Activated T-cell treated with anti-CD3 and anti-CD28 coated beads for 1 hour (primary cell): ENCODE measurements at regions not wholly inside any gene's neighbourhood (a gene's known extent, or its start where the extent isn't known, plus 50 kb on each side); places are given as distances from the start of the nearest gene placed in this dataset.

Source experiments
- DNase-seq: peaks from one replicate; pipeline ENCODE4 v3.0.0-alpha.2; 2020; ENCODE audit warnings: low read depth

DNA sequence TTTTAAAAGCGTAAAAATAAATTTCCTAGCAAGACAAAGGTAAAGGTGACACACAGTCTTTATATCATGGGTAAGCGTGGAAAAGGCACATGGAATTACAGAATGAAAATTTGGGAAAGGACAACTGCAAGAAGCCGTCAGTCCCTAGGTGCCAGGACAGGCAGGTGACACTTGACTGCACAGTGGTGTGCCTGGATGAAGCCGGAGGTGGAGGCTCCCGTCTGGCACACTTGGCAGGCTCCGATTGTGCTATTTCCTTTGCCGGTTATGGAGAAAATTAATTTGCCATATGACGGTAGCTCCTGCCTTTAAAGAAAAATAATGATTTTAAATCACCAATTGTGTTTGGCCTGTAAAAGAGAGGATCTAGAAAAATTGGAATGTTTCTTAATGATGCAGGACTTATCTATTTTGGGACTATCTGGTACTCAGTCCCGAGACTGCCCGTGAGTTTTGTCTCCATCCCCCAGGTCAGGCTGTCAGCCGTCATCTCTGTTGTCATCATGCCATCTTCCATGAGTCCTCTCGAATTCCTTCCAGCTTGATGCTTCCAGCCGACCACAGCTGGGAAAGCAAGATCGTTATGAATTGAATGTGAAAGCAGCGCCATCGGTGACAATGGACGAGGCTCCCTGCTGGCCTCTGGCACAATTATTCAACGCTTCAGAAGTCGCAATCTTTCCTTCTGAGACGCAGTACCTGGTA is 56.2 kb upstream of the MGMT start:
- DNase-seq, result no peak

DNA sequence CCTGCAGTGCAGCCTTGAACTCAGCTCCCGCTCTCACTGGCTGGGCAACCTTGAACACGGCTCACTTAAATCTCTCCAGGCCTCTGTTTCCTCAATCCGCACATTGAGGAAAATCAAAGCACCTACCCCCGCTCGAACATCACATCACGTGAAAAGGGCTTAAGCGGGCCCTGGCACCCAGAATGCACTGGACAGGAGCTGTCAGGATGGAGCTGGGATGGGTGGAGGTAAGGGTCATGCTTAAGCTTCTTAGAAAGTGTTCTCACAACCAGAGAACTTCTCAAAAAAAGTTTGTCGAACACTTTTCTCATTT is 55.7 kb upstream of the MGMT start:
- no peak for DNase-seq

DNA sequence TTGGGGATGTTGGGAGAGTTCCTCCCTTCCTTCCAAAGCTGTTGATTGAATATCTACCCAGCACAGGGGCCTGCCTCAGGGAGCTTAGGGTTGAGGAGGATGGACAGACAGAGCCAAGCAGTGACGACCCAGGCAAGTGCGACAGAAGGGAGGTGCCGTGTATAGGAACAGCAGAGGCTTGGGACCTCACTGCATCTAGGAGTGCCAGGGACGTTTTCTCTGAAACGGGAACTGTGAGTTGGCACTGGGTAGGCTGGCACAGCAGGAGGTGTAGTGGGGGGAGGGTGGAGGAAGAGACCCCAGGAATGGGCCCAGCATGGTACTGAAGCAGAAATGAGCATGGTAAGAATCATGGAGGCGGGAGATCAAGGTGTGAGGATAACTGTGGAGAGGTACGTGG is 55.3 kb upstream of the MGMT start:
- no peak for DNase-seq

DNA sequence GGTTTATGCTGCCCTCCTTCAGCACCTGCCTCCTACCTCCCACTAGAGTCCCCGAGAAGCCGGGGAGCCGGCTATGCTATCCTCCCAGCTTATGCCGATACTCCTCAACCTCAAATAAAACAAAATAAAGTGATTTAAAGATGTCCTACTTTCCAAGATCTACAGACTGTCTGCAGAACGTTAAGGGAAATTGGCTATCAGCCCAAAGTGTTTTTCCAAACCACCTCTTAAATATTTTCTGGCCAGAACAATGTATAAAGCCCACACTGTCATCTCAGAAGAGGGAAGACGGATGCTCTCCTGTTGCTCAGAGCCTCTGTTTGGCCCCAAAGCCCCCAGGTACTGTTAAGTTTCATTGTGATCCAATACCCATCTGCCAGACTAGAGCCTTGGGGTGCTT is 54.0 kb upstream of the MGMT start:
- no peak for DNase-seq

DNA sequence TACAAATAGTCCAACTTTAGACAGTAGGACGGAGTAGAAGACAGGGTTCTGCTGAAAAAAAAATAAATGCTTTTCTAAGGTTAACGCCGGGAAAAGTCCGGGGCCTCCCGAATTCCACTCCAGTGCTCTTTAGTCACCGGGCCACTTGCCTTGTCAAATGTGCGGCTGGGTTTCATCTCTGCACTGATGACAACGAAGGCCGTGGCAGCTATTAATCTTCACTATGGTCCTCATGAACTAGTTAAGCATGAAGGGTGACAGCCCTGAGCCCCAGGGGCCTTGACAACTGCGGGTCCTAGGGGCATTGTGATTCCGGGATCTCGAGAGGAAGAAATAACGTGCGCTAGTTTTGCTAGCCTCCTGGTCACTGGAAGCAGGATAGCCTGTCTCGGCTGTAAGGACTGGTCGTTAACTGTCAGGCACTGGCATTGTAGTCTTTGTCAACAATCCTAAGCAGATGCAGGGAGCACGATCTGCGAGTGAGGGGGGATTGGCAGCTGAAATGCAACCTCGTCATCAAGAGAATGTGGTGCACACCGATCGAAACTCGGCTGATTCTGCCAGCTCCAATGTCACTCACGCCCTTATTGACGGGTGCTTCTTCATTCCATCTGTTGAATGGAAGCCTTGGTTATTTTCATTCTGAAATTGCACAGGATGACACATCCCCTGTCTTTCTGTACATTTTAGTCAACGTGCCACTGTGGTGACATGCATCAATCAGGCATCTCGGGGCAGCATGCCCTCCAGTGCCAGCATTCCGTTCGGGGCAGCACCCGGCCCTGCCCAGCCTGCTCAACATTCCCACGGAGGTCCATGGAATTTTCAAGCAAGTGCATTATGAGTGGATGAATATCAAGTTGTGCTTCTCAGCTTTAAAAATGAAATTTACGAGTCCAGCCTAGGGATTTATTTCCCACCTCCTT is 51.6 kb upstream of the MGMT start:
- no peak for DNase-seq

DNA sequence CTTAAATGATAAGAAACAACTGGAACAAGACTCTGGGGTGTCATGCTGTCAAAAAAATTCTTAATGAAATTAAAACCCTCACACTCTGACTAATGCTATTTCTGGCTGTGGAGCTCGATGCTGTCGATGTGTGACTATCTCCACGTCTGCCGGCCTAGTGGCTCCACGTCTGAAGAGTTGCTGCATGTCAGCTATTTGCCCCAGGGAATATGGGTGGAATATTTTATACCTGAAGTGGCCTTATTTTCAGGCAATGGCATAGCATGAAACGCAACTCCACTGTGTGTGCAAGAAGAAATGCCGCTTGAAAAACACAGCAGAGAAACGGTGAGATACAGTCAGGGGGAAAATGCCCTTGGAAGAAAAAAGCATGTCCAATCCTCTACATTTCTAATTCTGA is 50.9 kb upstream of the MGMT start:
- DNase-seq, result no peak

DNA sequence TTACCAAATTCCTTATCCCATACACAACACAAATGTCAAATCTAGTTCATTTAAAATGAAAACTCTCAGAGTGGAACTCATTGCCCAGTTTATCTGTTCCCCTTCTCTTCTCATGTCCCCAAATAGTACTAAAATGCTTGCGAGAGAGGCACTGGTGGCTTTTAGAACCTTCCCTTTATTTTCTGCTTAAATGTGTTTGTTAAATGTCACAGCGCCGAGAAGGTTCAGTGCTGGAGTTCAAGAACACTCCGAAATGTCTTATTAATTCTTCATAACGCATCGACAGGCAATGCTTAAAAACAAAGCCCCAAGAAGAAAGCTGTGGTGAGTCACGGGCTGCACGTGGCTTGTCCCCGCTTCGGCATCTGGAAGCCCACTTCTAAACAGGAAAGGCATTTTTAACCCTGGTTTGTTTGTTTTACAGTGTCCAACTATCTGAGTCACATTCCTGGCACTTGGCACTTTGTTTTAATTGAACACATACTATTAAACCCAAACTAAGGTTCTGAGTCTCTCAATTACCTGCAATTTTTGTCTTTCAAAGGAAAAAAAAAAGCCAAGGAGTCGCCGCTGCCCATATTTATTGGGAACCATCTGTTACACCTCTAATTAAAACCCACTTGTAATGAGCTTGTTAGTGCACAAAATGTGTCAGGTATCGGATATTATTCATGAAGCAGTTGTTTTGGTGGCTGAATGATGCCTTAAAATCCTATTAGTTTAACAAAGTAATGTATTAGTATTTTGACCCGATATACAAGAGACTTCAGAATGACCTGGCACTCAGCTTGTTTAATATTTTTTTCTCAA is 49.9 kb upstream of the MGMT start:
- DNase-seq, result no peak
